HCT116 (cell line): ENCODE measurements at regions not wholly inside any gene's neighbourhood (a gene's known extent, or its start where the extent isn't known, plus 50 kb on each side); places are given as distances from the start of the nearest gene placed in this dataset.
A peak's percentile ranks its signal among the peaks of the same experiment; 100 is the strongest.

Experiments used
- ATAC-seq: fragments of 200-7000 bp; cut with Tn5 transposase; 2 replicates; pipeline ENCODE4 v1.9.1; 2020; ENCODE audit warnings: mild to moderate bottlenecking, moderate library complexity
- BruUV-seq: library from RNA; stranded (reverse); fragments of 400-500 nt; replicated peaks from 2 replicates; lab custom pipeline; 2021; lab: Mats Ljungman, UMichigan
- CTCF ChIA-PET: fragments of 300-600 bp; sonication (Branson Sonifier 250); formaldehyde crosslinking; loops from one replicate; lab custom pipeline; 2021; ENCODE audit warnings: antibody characterized with exemption; lab: Charles Lee
- POLR2A ChIA-PET: fragments of 300-600, 350-600 bp; sonication (Branson Sonifier 250); formaldehyde crosslinking; loops from one replicate; lab custom pipeline; 2021; ENCODE audit warnings: antibody characterized with exemption; lab: Charles Lee
- RAD21 ChIA-PET, 2 experiments: fragments of 300-600 bp; sonication (Branson Sonifier 250); formaldehyde crosslinking; loops; one replicate each; lab custom pipeline; 2023; ENCODE audit warnings: low total read pairs in 2 of 2; ENCODE audit not compliant: uncharacterized antibody in 2 of 2, unreplicated experiment in 2 of 2, low non-redundant PET in 1 of 2; lab: Charles Lee
- DNase-seq: peaks from one replicate; pipeline ENCODE4 v3.0.0-alpha.2; 2010; ENCODE audit warnings: low read depth, low spot score
- H2AFZ ChIP-seq: fragments of 200-600 bp; shearing (Covaris generic), sonication (generic); 2 replicates; pipeline ENCODE4 v1.6.1; 2017; ENCODE audit warnings: low read depth, mixed run types, mixed read lengths, antibody characterized with exemption, low read length; ENCODE audit not compliant: poor library complexity, severe bottlenecking
- H3K27ac ChIP-seq: 2 replicates; pipeline ENCODE4 v1.5.1; 2012; ENCODE audit warnings: low read depth, low read length
- H3K27me3 ChIP-seq: fragments of 200-600 bp; sonication (generic); 2 replicates; pipeline ENCODE4 v1.6.1; 2016; ENCODE audit warnings: mixed run types, low read length, mixed read lengths; ENCODE audit not compliant: insufficient read depth
- H3K36me3 ChIP-seq, 2 experiments: fragments of 200-500 bp in 1 of 2; fragments of 200-600 bp in 1 of 2; sonication (Bioruptor generic) in 1 of 2; sonication (generic) in 1 of 2; 2 replicates each; pipeline versions ENCODE4 v1.5.1 to v1.6.1; 2014 to 2016; ENCODE audit warnings: low read length in 2 of 2, inconsistent platforms in 1 of 2, mixed read lengths in 1 of 2, mixed run types in 1 of 2; ENCODE audit not compliant: insufficient read depth in 2 of 2, control insufficient read depth in 1 of 2
- H3K4me1 ChIP-seq, 2 experiments: fragments of 200-600 bp in 1 of 2; sonication (generic) in 1 of 2; 2 replicates each; pipeline versions ENCODE4 v1.5.1 to v1.6.1; 2012 to 2017; ENCODE audit warnings: low read length in 2 of 2, inconsistent platforms in 1 of 2, mild to moderate bottlenecking in 1 of 2, mixed read lengths in 1 of 2, mixed run types in 1 of 2, moderate library complexity in 1 of 2; ENCODE audit not compliant: insufficient read depth in 2 of 2, control insufficient read depth in 1 of 2
- H3K4me2 ChIP-seq: fragments of 200-600 bp; sonication (generic); 2 replicates; pipeline ENCODE4 v1.6.1; 2017; ENCODE audit warnings: mixed run types, low read length, mixed read lengths
- H3K4me3 ChIP-seq, 2 experiments: fragments of 200-600 bp in 1 of 2; sonication (generic) in 1 of 2; replicated peaks in 1 of 2; 2 replicates each; pipeline ENCODE4 v1.5.1; 2011 to 2016; ENCODE audit warnings: low read length in 2 of 2, control low read depth in 1 of 2, low read depth in 1 of 2, mild to moderate bottlenecking in 1 of 2, mixed read lengths in 1 of 2, mixed run types in 1 of 2
- H3K79me2 ChIP-seq: fragments of 200-600 bp; sonication (generic); 2 replicates; pipeline ENCODE4 v1.6.1; 2017; ENCODE audit warnings: mild to moderate bottlenecking, mixed run types, low read length, moderate library complexity, mixed read lengths; ENCODE audit not compliant: insufficient read depth
- H3K9ac ChIP-seq: fragments of 200-600 bp; sonication (generic); 2 replicates; pipeline ENCODE4 v1.6.1; 2016; ENCODE audit warnings: low read length, mixed read lengths
- H3K9me2 ChIP-seq: fragments of 200-600 bp; sonication (generic), shearing (Covaris generic); 2 replicates; pipeline ENCODE4 v1.6.1; 2017; ENCODE audit warnings: mixed run types, mild to moderate bottlenecking, moderate library complexity; ENCODE audit not compliant: insufficient read depth
- H3K9me3 ChIP-seq, 2 experiments: fragments of 200-500 bp in 1 of 2; fragments of 200-600 bp in 1 of 2; sonication (Bioruptor generic) in 1 of 2; sonication (generic) in 1 of 2; 2 replicates each; pipeline ENCODE4 v1.6.1; 2014 to 2017; ENCODE audit warnings: low read length in 2 of 2, mixed read lengths in 2 of 2, inconsistent platforms in 1 of 2, low read depth in 1 of 2, mild to moderate bottlenecking in 1 of 2, mixed run types in 1 of 2, moderate library complexity in 1 of 2; ENCODE audit not compliant: control insufficient read depth in 1 of 2, insufficient read depth in 1 of 2
- H4K20me1 ChIP-seq: fragments of 200-600 bp; sonication (generic), shearing (Covaris generic); 2 replicates; pipeline ENCODE4 v1.6.1; 2017; ENCODE audit warnings: mixed run types, mild to moderate bottlenecking, moderate library complexity; ENCODE audit not compliant: insufficient read depth
- CEBPB ChIP-seq: IDR thresholded peaks from 2 replicates; pipeline ENCODE4 v1.6.1; 2012; ENCODE audit warnings: low read depth
- EGR1 ChIP-seq: IDR thresholded peaks from 2 replicates; pipeline ENCODE4 v1.6.1; 2012; ENCODE audit warnings: low read depth
- EZH2 ChIP-seq: fragments of 200-600 bp; sonication (generic); IDR thresholded peaks from 2 replicates; pipeline ENCODE4 v1.6.1; 2017; ENCODE audit warnings: antibody characterized with exemption, mixed run types
- MAX ChIP-seq: IDR thresholded peaks from 2 replicates; pipeline ENCODE4 v1.6.1; 2012
- POLR2A ChIP-seq: IDR thresholded peaks from 2 replicates; pipeline ENCODE4 v1.7.0; 2011; ENCODE audit warnings: borderline replicate concordance; ENCODE audit not compliant: insufficient read depth, insufficient read length; ENCODE audit errors: extremely low read depth
- POLR2AphosphoS5 ChIP-seq: IDR thresholded peaks from 2 replicates; pipeline ENCODE4 v1.6.1; 2011; ENCODE audit warnings: mild to moderate bottlenecking, low read depth, low read length, moderate library complexity
- RAD21 ChIP-seq: IDR thresholded peaks from 2 replicates; pipeline ENCODE4 v1.6.1; 2012; ENCODE audit warnings: low read depth, mild to moderate bottlenecking
- REST ChIP-seq: IDR thresholded peaks from 2 replicates; pipeline ENCODE4 v1.6.1; 2012; ENCODE audit warnings: low read depth
- SP1 ChIP-seq: IDR thresholded peaks from 2 replicates; pipeline ENCODE4 v1.6.1; 2012; ENCODE audit warnings: low read depth
- SRF ChIP-seq: IDR thresholded peaks from 2 replicates; pipeline ENCODE4 v1.6.1; 2012; ENCODE audit warnings: low read depth
- YY1 ChIP-seq: IDR thresholded peaks from 2 replicates; pipeline ENCODE4 v1.6.1; 2011; ENCODE audit warnings: low read length, low read depth, moderate library complexity, mild to moderate bottlenecking; ENCODE audit not compliant: insufficient replicate concordance; ENCODE audit errors: extremely low read depth
- ZFX ChIP-seq: fragments of 450-650 bp; IDR thresholded peaks from 2 replicates; pipeline ENCODE4 v1.6.1; 2017
- ZNF274 ChIP-seq: fragments of 200-500 bp; sonication (Bioruptor generic); IDR thresholded peaks from 2 replicates; pipeline ENCODE4 v1.6.1; 2014; ENCODE audit warnings: mild to moderate bottlenecking, low read depth, low read length, inconsistent platforms
- intact Hi-C: fragments of 100-400 bp; cut with micrococcal nuclease; formaldehyde crosslinking; loops from 2 replicates; pipeline ENCODE4 v1.10.0; 2022

- Histone ChIP-seq H3K9me2 (no peaks in the 10 kb centered on the region), H3K4me3 (no peak overlapping the region), H3K79me2 (no peaks in the 10 kb centered on the region), H3K27me3 (no peaks in the 10 kb centered on the region), H3K9me3 (no peaks in the 10 kb centered on the region), H2AFZ (peak overlapping the region; percentile 37), H3K27ac (no peak overlapping the region), H3K4me2 (no peak overlapping the region), H3K4me1 (peaks cover 0 to 10% of the 10 kb centered on the region in 2 experiments; a peak in 2 of 4 replicates), H3K36me3 (no peaks in the 10 kb centered on the region), H3K9ac (no peak overlapping the region), H4K20me1 (no peaks in the 10 kb centered on the region)
- ChIA-PET CTCF (no interaction called here), RAD21 (interaction anchor here in 1 of 2 experiments (0.7 kb wide), 1 partner anchor 119 kb away, joined by 3 read pairs; no protein-coding TSS in a partner anchor), POLR2A (no interaction called here)
- no peak for DNase-seq
- no peak for ATAC-seq
- intact Hi-C loops: no loop called here
- BruUV-seq: no TSS peak
- TF ChIP-seq ZFX (no peak), SRF (no peak)
- TF ChIP-seq, all 23 proteins: peak for 0
These were observed 196.3 kb downstream of the GPAT3 start for GRCh38 chr4:83732114-83732635.

- ChIA-PET POLR2A (no interaction called here), CTCF (no interaction called here), RAD21 (interaction anchor here in 1 of 2 experiments (0.7 kb wide), 1 partner anchor 119 kb away, joined by 3 read pairs; no protein-coding TSS in a partner anchor)
- peak; percentile 26 for DNase-seq
- no TSS peak for BruUV-seq
- peak overlapping the region; percentile 46 for H3K4me2 ChIP-seq
- H3K4me3 ChIP-seq: no peak overlapping the region
- H3K36me3 ChIP-seq: no peaks in the 10 kb centered on the region
- H3K9ac ChIP-seq: no peak overlapping the region
- H3K79me2 ChIP-seq: no peaks in the 10 kb centered on the region
- peaks cover 0 to 10% of the 10 kb centered on the region in 2 experiments; a peak in 2 of 4 replicates for H3K4me1 ChIP-seq
- H2AFZ ChIP-seq: peak overlapping the region; percentile 59
- no peaks in the 10 kb centered on the region for H3K27me3 ChIP-seq
- TF ChIP-seq SP1 (no peak), POLR2A (no peak), EGR1 (no peak), POLR2AphosphoS5 (no peak), MAX (no peak), ZFX (no peak), RAD21 (no peak), ZNF274 (no peak), YY1 (no peak), EZH2 (no peak), REST (no peak), CEBPB (no peak)
- 0 out of 2 replicates have a peak, but pooled peaks have one; percentile 36 for ATAC-seq
- H4K20me1 ChIP-seq: no peaks in the 10 kb centered on the region
- intact Hi-C loops: no loop called here
- no peaks in the 10 kb centered on the region for H3K9me3 ChIP-seq
- H3K27ac ChIP-seq: no peak overlapping the region
- H3K9me2 ChIP-seq: no peaks in the 10 kb centered on the region
These were observed 195.7 kb downstream of the GPAT3 start for GRCh38 chr4:83731609-83732008.
